ENCODE measurements at regions not wholly inside any gene's neighbourhood (a gene's known extent, or its start where the extent isn't known, plus 50 kb on each side); places are given as distances from the start of the nearest gene placed in this dataset.

- Histone ChIP-seq H4K91ac (ENCODE audit: insufficient read depth, low read depth, low read length) (no peak overlapping the region), H3K9me3 (ENCODE audit: control insufficient read depth, insufficient read depth, low read length) (peaks cover 8% of the 10 kb centered on the region), H4K8ac (ENCODE audit: low read depth in 2 of 2, low read length in 2 of 2) (no peak overlapping the region), H3K4me3 (ENCODE audit: insufficient read depth, low read depth, low read length) (no peak overlapping the region), H3K9ac (ENCODE audit: low read depth, low read length) (no peak overlapping the region), H2BK20ac (ENCODE audit: low read depth, low read length) (no peak overlapping the region), H3K4me1 (ENCODE audit: control insufficient read depth, insufficient read depth, low read length) (no peaks in the 10 kb centered on the region), H3K4ac (ENCODE audit: low read depth, low read length) (no peak overlapping the region), H2AK9ac (replicated peaks; ENCODE audit: low read depth, low read length, poor library complexity) (no peak overlapping the region), H2BK5ac (ENCODE audit: low read depth, low read length, poor library complexity, severe bottlenecking) (no peak overlapping the region), H3K27ac (ENCODE audit: insufficient read depth, low read length) (no peak overlapping the region), H4K5ac (ENCODE audit: low read depth, low read length) (no peak overlapping the region), H2BK120ac (ENCODE audit: low read depth, low read length) (no peak overlapping the region), H3K14ac (replicated peaks; ENCODE audit: low read depth, low read length) (no peak overlapping the region), H2BK15ac (ENCODE audit: low read depth, low read length) (no peak overlapping the region), H3K79me1 (ENCODE audit: low read depth in 1 of 2, low read length in 2 of 2) (no peaks in the 10 kb centered on the region), H3K36me3 (ENCODE audit: control insufficient read depth, insufficient read depth, low read length) (no peaks in the 10 kb centered on the region), H4K20me1 (ENCODE audit: insufficient read depth, low read length) (no peaks in the 10 kb centered on the region), H3K9me1 (ENCODE audit: insufficient read depth, low read length) (no peaks in the 10 kb centered on the region), H3K4me2 (ENCODE audit: low read depth, low read length) (no peak overlapping the region), H3K18ac (ENCODE audit: low read depth, low read length) (no peak overlapping the region), H2AFZ (replicated peaks; ENCODE audit: low read length, poor library complexity) (no peak overlapping the region), H3K23ac (ENCODE audit: low read depth, low read length) (no peak overlapping the region), H3K56ac (ENCODE audit: extremely low read depth, insufficient read depth, low read length) (no peak overlapping the region), H2AK5ac (ENCODE audit: low read depth, low read length) (no peak overlapping the region), H3K27me3 (ENCODE audit: control insufficient read depth, insufficient read depth, low read length) (peaks cover 29% of the 10 kb centered on the region; the same call in 1 of the 2 replicates)
- in situ Hi-C loops (cut with MboI; ENCODE audit: low sequenced_read_pairs) (no loop called here), intact Hi-C loops (cut with micrococcal nuclease) (no loop called here), dilution Hi-C loops (cut with HindIII; ENCODE audit: low sequenced_read_pairs, unreplicated experiment) (no loop called here)
- CTCF ChIA-PET, result no interaction called here
- BruUV-seq (replicated peaks), result no TSS peak
- POLR2A ChIA-PET (ENCODE audit: unreplicated experiment), result no interaction called here
- no peak for ATAC-seq (ENCODE audit: low read depth)
- no peak for DNase-seq
- no peak for TF ChIP-seq BHLHE40 (IDR thresholded peaks at IDR 0.05; ENCODE audit: low read depth, low read length)
- no peak for TF ChIP-seq CHD1 (IDR thresholded peaks at IDR 0.05; ENCODE audit: low read depth, low read length)
- no peak for TF ChIP-seq USF2 (IDR thresholded peaks at IDR 0.05; ENCODE audit: low read depth, low read length)
- TF ChIP-seq CTCF (conservative IDR thresholded peaks at IDR 0.05; ENCODE audit: low read depth, low read length), result no peak
- no peak for TF ChIP-seq NFE2L2 (IDR thresholded peaks at IDR 0.05; ENCODE audit: low read depth, low read length)
- no peak for TF ChIP-seq MAFK (IDR thresholded peaks at IDR 0.05; ENCODE audit: low read depth, low read length)
- no peak for TF ChIP-seq SMC3 (IDR thresholded peaks at IDR 0.05; ENCODE audit: low read depth, low read length)
- WGBS, 2 experiments (ENCODE audit: extremely low coverage in 2 of 2, insufficient read length in 1 of 2), result 76% methylated on average over 11 of the region's 32 CpGs; no CpG with 5 or more reads in 1 of the 2 experiments
These were observed 57.0 kb upstream of the DIO3 start for GRCh38 chr14:101504096-101504948.
